Activated naive CD4-positive, alpha-beta T cell treated with anti-CD3 and anti-CD28 coated beads, Interleukin-2, amount 50 U/mL, for 72 hours (primary cell): ENCODE measurements at regions not wholly inside any gene's neighbourhood (a gene's known extent, or its start where the extent isn't known, plus 50 kb on each side); places are given as distances from the start of the nearest gene placed in this dataset.
"Not testable (repeated sequence)": the region's sequence is repeated elsewhere in the genome, so short reads cannot be mapped to it uniquely, and the experiment has no call there.

Experiments used
- ATAC-seq, 2 donors: fragments of 150-1000 bp; cut with Tn5 transposase; 2 replicates each; pipeline ENCODE4 v1.10.0; 2021; ENCODE audit warnings: mild to moderate bottlenecking in 2 of 2, moderate library complexity in 2 of 2
- DNase-seq, 2 donors: peaks; one replicate each; pipeline ENCODE4 v3.0.0; 2021 to 2022; ENCODE audit warnings: low spot score in 2 of 2
- H3K27ac Mint-ChIP-seq, 2 donors: one replicate each; pipeline ENCODE4 v1.8.0; 2022; ENCODE audit warnings: mild to moderate bottlenecking in 2 of 2, mixed read lengths in 2 of 2
- H3K36me3 Mint-ChIP-seq, 2 donors: one replicate each; pipeline ENCODE4 v1.8.0; 2022; ENCODE audit warnings: mixed read lengths in 2 of 2
- H3K9me3 Mint-ChIP-seq, 2 donors: one replicate each; pipeline ENCODE4 v1.8.0; 2022; ENCODE audit warnings: mixed read lengths in 2 of 2

- DNase-seq = no peak
- no peak overlapping the region for H3K27ac Mint-ChIP-seq
- ATAC-seq = no peak
- peaks cover 0 to 18% of the 10 kb centered on the region in 2 donors for H3K9me3 Mint-ChIP-seq
- H3K36me3 Mint-ChIP-seq = no peaks in the 10 kb centered on the region
These were observed 570.0 kb upstream of the CRIM1 start for GRCh38 chr2:35785564-35785963.

DNA sequence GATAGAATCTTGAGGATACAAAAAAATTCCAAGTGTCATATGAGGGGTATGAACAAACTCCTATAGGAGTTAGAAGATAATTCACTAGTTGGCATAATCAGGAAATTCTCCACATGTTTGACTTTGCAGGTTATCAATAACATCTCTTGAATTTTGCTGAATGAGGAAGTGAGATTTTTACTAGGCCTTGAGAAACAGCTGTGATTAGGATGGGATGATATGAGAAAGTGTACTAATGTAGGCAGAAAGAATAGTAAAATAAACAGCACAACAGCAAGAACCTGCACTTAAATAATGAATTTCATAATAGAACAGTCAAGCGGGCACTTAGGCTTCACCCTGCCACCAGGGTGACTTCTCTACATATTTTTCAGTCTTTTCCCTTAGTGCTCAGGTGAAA is 570.8 kb upstream of the CRIM1 start:
- DNase-seq (no peak), ATAC-seq (no peak)
- Mint-ChIP-seq H3K36me3 (no peaks in the 10 kb centered on the region), H3K27ac (no peak overlapping the region), H3K9me3 (peaks cover 3 to 19% of the 10 kb centered on the region in 2 donors)

GRCh38 chr2:35783723-35784122 is 571.9 kb upstream of the CRIM1 start:
- Mint-ChIP-seq H3K27ac (no peak overlapping the region), H3K36me3 (no peaks in the 10 kb centered on the region), H3K9me3 (peaks cover 3 to 19% of the 10 kb centered on the region in 2 donors)
- DNase-seq (no peak), ATAC-seq (no peak)

DNA sequence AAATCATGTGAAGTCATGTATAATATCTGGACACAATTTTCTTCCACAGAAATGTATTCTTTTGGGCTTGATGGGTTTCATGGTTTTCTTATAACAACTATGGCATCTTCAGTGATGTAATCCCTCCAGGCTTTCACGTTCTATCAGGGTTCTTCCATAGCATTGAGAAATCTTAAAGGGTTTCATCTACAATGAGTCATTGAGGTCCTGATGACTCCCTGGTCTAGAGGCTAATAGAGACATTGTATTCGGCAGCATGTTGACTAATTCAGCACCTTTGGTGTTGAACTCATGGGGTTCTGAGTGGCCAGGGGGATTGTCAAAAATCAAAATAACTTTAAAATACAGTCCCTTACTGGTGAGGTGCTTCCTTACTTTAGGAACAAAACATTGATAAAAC is 614.0 kb upstream of the CRIM1 start:
- DNase-seq (no peak), ATAC-seq (no peak)
- Mint-ChIP-seq H3K36me3 (peaks cover 0 to 12% of the 10 kb centered on the region in 2 donors), H3K27ac (no peak overlapping the region), H3K9me3 (peaks cover 5 to 29% of the 10 kb centered on the region in 2 donors)

DNA sequence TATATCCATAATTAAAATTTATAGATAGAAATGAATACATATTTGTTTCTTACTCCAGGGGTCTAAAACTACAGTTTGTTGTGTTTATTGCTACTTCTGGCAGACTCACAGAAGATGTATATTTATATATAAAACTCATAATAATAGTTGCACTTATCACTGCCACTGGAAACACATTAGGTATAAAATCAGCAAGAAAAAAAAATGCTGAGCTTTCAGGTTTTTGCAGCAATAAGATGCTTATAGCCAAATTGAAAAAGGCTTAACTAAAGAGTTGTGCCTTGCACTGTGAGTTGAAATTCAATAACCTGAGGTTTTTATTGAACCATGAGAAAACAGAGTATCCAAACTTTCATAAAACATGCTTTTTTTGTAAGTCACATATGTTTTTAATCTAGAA is 623.9 kb upstream of the CRIM1 start:
- H3K9me3 Mint-ChIP-seq = peaks cover 5 to 7% of the 10 kb centered on the region in 2 donors
- no peak for DNase-seq
- ATAC-seq = no peak
- H3K27ac Mint-ChIP-seq = no peak overlapping the region
- no peaks in the 10 kb centered on the region for H3K36me3 Mint-ChIP-seq

DNA sequence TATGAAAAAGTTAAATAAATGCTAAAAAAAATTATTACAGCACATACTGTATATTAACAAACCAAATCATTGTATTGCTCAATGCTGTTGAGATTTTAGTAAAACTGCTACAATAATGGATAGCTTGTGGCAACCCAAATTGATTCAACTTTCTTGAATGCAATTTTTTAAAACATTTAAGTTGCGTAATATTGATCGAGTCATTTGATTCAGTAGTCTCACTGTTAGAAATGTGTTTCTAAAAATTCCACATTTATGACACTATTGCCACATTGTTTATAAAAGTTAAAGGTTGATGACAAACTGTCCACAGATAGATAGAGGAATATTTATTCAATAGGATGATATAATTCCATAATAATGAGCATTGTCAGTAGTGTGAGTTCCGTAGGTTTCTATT is 640.7 kb upstream of the CRIM1 start:
- DNase-seq = no peak
- no peak for ATAC-seq
- no peak overlapping the region for H3K27ac Mint-ChIP-seq
- H3K36me3 Mint-ChIP-seq = peaks cover 0 to 2% of the 10 kb centered on the region in 2 donors
- peaks cover 0 to 2% of the 10 kb centered on the region in 2 donors for H3K9me3 Mint-ChIP-seq

DNA sequence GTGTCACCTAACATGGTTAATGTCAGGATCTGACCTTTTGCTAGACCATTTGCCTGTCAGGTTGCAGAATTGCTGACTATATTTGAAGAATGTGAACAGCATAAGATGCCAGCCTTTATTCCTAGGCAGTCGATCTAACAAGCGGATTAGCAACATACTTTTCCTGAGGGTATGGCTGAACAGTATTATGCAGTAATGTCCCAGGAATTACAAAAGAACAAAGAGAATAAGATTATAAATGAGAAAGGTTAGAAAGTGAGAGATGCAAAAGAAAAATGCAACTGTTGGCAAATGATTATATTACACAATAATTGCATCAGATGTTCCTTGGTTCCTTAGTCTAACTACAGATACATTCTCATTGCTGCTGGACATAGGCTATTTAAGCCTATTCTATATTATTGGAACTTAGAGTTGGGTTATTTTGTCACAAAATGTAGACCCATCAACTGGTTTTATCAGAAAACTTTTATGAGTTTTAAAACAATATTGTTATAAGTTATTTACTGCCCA is 647.1 kb upstream of the CRIM1 start:
- Mint-ChIP-seq H3K36me3 (no peaks in the 10 kb centered on the region), H3K9me3 (peaks cover 0 to 7% of the 10 kb centered on the region in 2 donors), H3K27ac (no peak overlapping the region)
- DNase-seq (no peak), ATAC-seq (no peak)

DNA sequence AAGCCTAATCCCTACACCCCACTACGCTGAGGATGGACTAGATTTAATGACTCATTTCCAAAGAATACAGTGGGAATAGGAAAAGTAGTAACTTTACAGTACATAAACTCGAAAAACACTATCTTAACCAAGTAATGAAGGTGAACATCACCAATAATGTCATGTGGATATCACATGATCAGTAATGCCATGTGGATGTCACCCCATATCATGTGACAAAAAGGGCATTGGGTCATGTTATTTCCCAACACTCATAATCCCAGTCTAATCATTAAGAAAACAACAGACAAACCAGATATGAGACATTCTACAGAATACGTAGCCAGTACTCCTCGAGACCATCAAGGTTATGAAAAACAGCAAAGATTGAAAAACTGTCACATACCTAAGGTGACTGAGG is 667.3 kb upstream of the CRIM1 start:
- no peak overlapping the region for H3K27ac Mint-ChIP-seq
- H3K9me3 Mint-ChIP-seq = peaks cover 0 to 4% of the 10 kb centered on the region in 2 donors
- no peak for ATAC-seq
- no peaks in the 10 kb centered on the region for H3K36me3 Mint-ChIP-seq
- no peak for DNase-seq

DNA sequence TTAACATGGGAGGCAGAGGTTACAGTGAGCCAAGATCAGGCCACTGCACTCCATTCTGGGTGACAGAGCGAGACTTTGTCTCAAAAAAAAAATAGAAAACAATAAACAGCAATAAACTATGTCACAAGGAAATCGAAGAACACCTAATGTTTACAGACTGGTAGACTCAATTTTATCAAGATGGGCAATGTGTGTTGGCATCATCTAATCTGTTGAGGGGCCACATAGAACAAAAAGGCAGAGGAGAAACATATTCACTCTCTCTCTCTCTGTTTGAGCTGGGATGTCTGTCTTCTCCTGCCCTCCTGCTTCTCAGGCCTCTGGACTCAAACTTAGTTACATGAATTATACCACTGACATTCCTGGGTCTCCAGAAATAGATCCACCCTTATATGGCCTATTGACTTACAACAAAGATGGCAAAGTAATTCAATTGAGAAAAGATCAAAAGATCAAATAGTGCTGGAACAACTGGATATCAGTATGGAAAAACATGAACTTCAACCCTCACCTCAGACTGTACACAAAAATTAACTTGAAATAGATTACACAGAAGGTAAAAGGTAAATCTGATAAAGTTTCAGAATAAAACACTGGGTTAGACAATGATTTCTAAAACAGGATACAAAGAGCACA is 703.8 kb upstream of the CRIM1 start:
- no peaks in the 10 kb centered on the region for H3K9me3 Mint-ChIP-seq
- H3K36me3 Mint-ChIP-seq = no peaks in the 10 kb centered on the region
- no peak for ATAC-seq

GRCh38 chr2:35614640-35615039 is 740.9 kb upstream of the CRIM1 start:
- H3K9me3 Mint-ChIP-seq = no peaks in the 10 kb centered on the region
- DNase-seq (no peak), ATAC-seq (no peak)
- H3K27ac Mint-ChIP-seq = no peak overlapping the region
- no peaks in the 10 kb centered on the region for H3K36me3 Mint-ChIP-seq

More for the DNA sequence above, 703.8 kb upstream of the CRIM1 start:
- H3K27ac Mint-ChIP-seq = no peak overlapping the region
- no peak for DNase-seq

DNA sequence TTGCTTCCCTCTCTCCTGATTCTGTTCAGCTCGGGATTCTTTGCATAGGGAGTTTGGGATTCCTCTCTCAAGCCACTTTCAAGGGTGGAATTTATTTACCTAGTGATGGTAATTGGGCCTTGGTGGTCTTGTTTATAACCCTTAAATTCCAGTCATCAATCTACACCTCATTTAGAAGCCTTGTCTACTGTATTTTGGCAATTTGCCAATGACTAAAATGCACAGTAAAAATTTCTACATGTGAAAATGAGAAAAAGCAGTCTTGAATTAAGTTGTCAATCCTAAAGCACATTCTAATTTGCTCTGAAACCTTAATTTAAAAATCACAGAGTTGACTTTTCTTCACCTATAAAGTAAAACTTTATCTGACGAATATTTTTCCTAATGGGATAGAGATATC is 749.2 kb upstream of the CRIM1 start:
- no peak overlapping the region for H3K27ac Mint-ChIP-seq

GRCh38 chr2:35598310-35598709 is 757.3 kb upstream of the CRIM1 start:
- DNase-seq = no peak
- ATAC-seq = no peak
- H3K36me3 Mint-ChIP-seq = peaks cover 0 to 10% of the 10 kb centered on the region in 2 donors
- no peak overlapping the region for H3K27ac Mint-ChIP-seq
- H3K9me3 Mint-ChIP-seq = peaks cover 12 to 19% of the 10 kb centered on the region in 2 donors

More for the DNA sequence above, 749.2 kb upstream of the CRIM1 start:
- DNase-seq (no peak), ATAC-seq (no peak)
- H3K9me3 Mint-ChIP-seq = peaks cover 0 to 4% of the 10 kb centered on the region in 2 donors
- no peaks in the 10 kb centered on the region for H3K36me3 Mint-ChIP-seq

- Mint-ChIP-seq H3K36me3 (no peaks in the 10 kb centered on the region), H3K27ac (no peak overlapping the region), H3K9me3 (peaks cover 2 to 5% of the 10 kb centered on the region in 2 donors)
- ATAC-seq (no peak), DNase-seq (no peak)
These were observed 763.7 kb upstream of the CRIM1 start for GRCh38 chr2:35591886-35592285.

GRCh38 chr2:35585972-35586371 is 769.6 kb upstream of the CRIM1 start:
- H3K27ac Mint-ChIP-seq = no peak overlapping the region
- H3K9me3 Mint-ChIP-seq = peaks cover 9 to 10% of the 10 kb centered on the region in 2 donors
- no peak for DNase-seq
- H3K36me3 Mint-ChIP-seq = no peaks in the 10 kb centered on the region
- no peak for ATAC-seq

GRCh38 chr2:35582637-35583036 is 772.9 kb upstream of the CRIM1 start:
- DNase-seq = no peak
- Mint-ChIP-seq H3K9me3 (peaks cover 9 to 10% of the 10 kb centered on the region in 2 donors), H3K36me3 (no peaks in the 10 kb centered on the region), H3K27ac (no peak overlapping the region)
- no peak for ATAC-seq

DNA sequence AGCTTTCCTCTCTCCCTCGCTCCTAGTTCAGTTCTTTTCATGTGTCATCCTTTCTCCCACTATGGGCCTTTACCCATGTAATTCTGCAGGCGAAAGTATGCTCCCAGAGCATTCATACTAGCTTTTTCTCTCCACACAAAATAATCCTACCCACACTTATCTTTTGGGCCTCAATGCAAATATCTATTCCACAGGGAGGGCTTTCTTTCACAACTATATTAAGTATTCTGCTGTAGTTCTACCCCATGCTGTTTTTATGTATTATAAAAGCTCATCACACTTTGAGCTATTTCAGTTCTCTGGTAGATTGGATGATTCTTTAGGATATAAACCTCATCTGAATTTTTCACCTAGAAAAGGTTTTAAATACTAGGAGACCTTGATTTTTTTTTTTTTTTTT is 774.6 kb upstream of the CRIM1 start:
- peaks cover 0 to 5% of the 10 kb centered on the region in 2 donors for H3K9me3 Mint-ChIP-seq
- ATAC-seq (no peak), DNase-seq (no peak)
- H3K27ac Mint-ChIP-seq = no peak overlapping the region
- H3K36me3 Mint-ChIP-seq = no peaks in the 10 kb centered on the region

- not testable (repeated sequence) for DNase-seq, H3K36me3 Mint-ChIP-seq, ATAC-seq, H3K27ac Mint-ChIP-seq
- H3K9me3 Mint-ChIP-seq = peaks cover 8 to 13% of the 10 kb centered on the region in 2 donors
These were observed 787.0 kb upstream of the CRIM1 start for GRCh38 chr2:35568574-35568973.

GRCh38 chr2:35562488-35562887 is 793.1 kb upstream of the CRIM1 start:
- ATAC-seq (no peak), DNase-seq (no peak)
- Mint-ChIP-seq H3K27ac (no peak overlapping the region), H3K36me3 (no peaks in the 10 kb centered on the region), H3K9me3 (peaks cover 0 to 8% of the 10 kb centered on the region in 2 donors)
